GM12878 (cell line): ENCODE measurements at regions not wholly inside any gene's neighbourhood (a gene's known extent, or its start where the extent isn't known, plus 50 kb on each side); places are given as distances from the start of the nearest gene placed in this dataset.

Experiments used
- ATAC-seq: fragments of 200-7000 bp; cut with Tn5 transposase; 3 replicates; pipeline ENCODE4 v1.9.1; 2020; ENCODE audit warnings: mild to moderate bottlenecking, moderate library complexity
- BruUV-seq: library from RNA; stranded (reverse); fragments of 400-500 nt; replicated peaks from 2 replicates; lab custom pipeline; 2021; lab: Mats Ljungman, UMichigan
- CTCF ChIA-PET: fragments of 300-600 bp; sonication (Branson Sonifier 250); formaldehyde crosslinking; extraction: SDS; loops from one replicate; lab custom pipeline; 2021; ENCODE audit warnings: inconsistent platforms; lab: Yijun Ruan, JAX
- POLR2A ChIA-PET: fragments of 350-600 bp; formaldehyde crosslinking; extraction: SDS; loops from one replicate; lab custom pipeline; 2021; ENCODE audit warnings: inconsistent platforms; lab: Charles Lee
- RAD21 ChIA-PET: fragments of 300-600 bp; sonication (Branson Sonifier 250); formaldehyde crosslinking; loops from one replicate; lab custom pipeline; 2023; ENCODE audit warnings: antibody characterized with exemption; ENCODE audit not compliant: unreplicated experiment; lab: Charles Lee
- SMC1A ChIA-PET: fragments of 300-600 bp; sonication (Branson Sonifier 250); formaldehyde crosslinking; loops from one replicate; lab custom pipeline; 2023; ENCODE audit not compliant: unreplicated experiment, uncharacterized antibody; lab: Charles Lee
- DNase-seq: peaks from one replicate; pipeline ENCODE4 v3.0.0-alpha.2; 2011; ENCODE audit warnings: low read depth, low spot score
- FAIRE-seq: peaks from 3 replicates; lab custom pipeline; 2011; peaks lifted over from hg19 to GRCh38; lab: Jason Lieb, UNC
- H2AFZ ChIP-seq: 2 replicates; pipeline ENCODE4 v1.6.0; 2011; ENCODE audit warnings: low read depth, low read length, control low read depth; ENCODE audit not compliant: control insufficient read depth
- H3K27ac ChIP-seq: 2 replicates; pipeline ENCODE4 v1.5.1; 2011; ENCODE audit warnings: control low read depth; ENCODE audit not compliant: control insufficient read depth, insufficient read depth
- H3K27me3 ChIP-seq, 2 experiments: replicated peaks in 1 of 2; 2 replicates each; pipeline versions ENCODE4 v1.6.0 to v1.6.1; 2011; ENCODE audit warnings: low read length in 1 of 2; ENCODE audit not compliant: control insufficient read depth in 2 of 2, insufficient read depth in 2 of 2
- H3K36me3 ChIP-seq, 2 experiments: 2 replicates each; pipeline ENCODE4 v1.5.1; 2011; ENCODE audit warnings: low read length in 1 of 2; ENCODE audit not compliant: control insufficient read depth in 2 of 2, insufficient read depth in 2 of 2
- H3K4me1 ChIP-seq: 2 replicates; pipeline ENCODE4 v1.6.1; 2011; ENCODE audit warnings: mild to moderate bottlenecking, low read length, moderate library complexity, mixed read lengths; ENCODE audit not compliant: control insufficient read depth, insufficient read depth
- H3K4me2 ChIP-seq: 2 replicates; pipeline ENCODE4 v1.6.0; 2011; ENCODE audit warnings: control low read depth; ENCODE audit not compliant: control insufficient read depth, insufficient read depth
- H3K4me3 ChIP-seq: fragments of 200-600 bp; sonication (generic); 2 replicates; pipeline ENCODE4 v1.5.1; 2016
- H3K79me2 ChIP-seq: 2 replicates; pipeline ENCODE4 v1.6.0; 2011; ENCODE audit warnings: low read length; ENCODE audit not compliant: control insufficient read depth, insufficient read depth
- H3K9ac ChIP-seq: 2 replicates; pipeline ENCODE4 v1.8.0; 2011; ENCODE audit warnings: low read length, control low read depth, mixed read lengths; ENCODE audit not compliant: control insufficient read depth, insufficient read depth
- H3K9me3 ChIP-seq: replicated peaks from 3 replicates; pipeline ENCODE4 v1.5.1; 2011; ENCODE audit warnings: mild to moderate bottlenecking, low read length; ENCODE audit not compliant: control insufficient read depth, insufficient read depth
- H4K20me1 ChIP-seq: 2 replicates; pipeline ENCODE4 v1.6.0; 2011; ENCODE audit not compliant: control insufficient read depth, insufficient read depth
- ASH2L ChIP-seq: fragments of 300-600, 200-600 bp; sonication (generic); IDR thresholded peaks from 2 replicates; pipeline ENCODE4 v1.6.1; 2017; ENCODE audit warnings: low read depth, mild to moderate bottlenecking, borderline replicate concordance
- CBFB ChIP-seq: IDR thresholded peaks from 2 replicates; pipeline ENCODE4 v1.6.1; 2016; ENCODE audit warnings: antibody characterized with exemption, low read depth
- LARP7 ChIP-seq: fragments of 450-650 bp; IDR thresholded peaks from 2 replicates; pipeline ENCODE4 v1.6.1; 2017; ENCODE audit warnings: mild to moderate bottlenecking
- MAX ChIP-seq: IDR thresholded peaks from 2 replicates; pipeline ENCODE4 v1.6.1; 2012; ENCODE audit warnings: low read depth, low read length, improper control_type of control experiment
- MLLT1 ChIP-seq: fragments of 450-650 bp; IDR thresholded peaks from 2 replicates; pipeline ENCODE4 v1.6.1; 2016; ENCODE audit warnings: mild to moderate bottlenecking
- NKRF ChIP-seq: fragments of 450-650 bp; conservative IDR thresholded peaks from 2 replicates; pipeline ENCODE4 v1.6.1; 2017; ENCODE audit warnings: mild to moderate bottlenecking, moderate library complexity
- PAX8 ChIP-seq: fragments of 450-650 bp; IDR thresholded peaks from 2 replicates; pipeline ENCODE4 v1.6.1; 2017; ENCODE audit warnings: mild to moderate bottlenecking, moderate library complexity
- RB1 ChIP-seq: fragments of 450-650 bp; formaldehyde crosslinking; IDR thresholded peaks from 2 replicates; pipeline ENCODE4 v1.6.1; 2017; ENCODE audit warnings: mild to moderate bottlenecking, borderline replicate concordance
- SRF ChIP-seq, 2 experiments: IDR thresholded peaks; 2 replicates each; pipeline ENCODE4 v1.6.1; 2011; ENCODE audit warnings: low read depth in 2 of 2, low read length in 2 of 2, mild to moderate bottlenecking in 1 of 2, moderate library complexity in 1 of 2
- TAF1 ChIP-seq: IDR thresholded peaks from 2 replicates; pipeline ENCODE4 v1.6.1; 2011; ENCODE audit warnings: mild to moderate bottlenecking, low read depth, low read length, borderline replicate concordance
- USF2 ChIP-seq: IDR thresholded peaks from 2 replicates; pipeline ENCODE4 v1.6.1; 2011; ENCODE audit warnings: low read depth, low read length, improper control_type of control experiment, borderline replicate concordance
- ZBTB4 ChIP-seq: fragments of 450-650 bp; formaldehyde crosslinking; IDR thresholded peaks from 2 replicates; pipeline ENCODE4 v1.4.0; 2022; ENCODE audit warnings: mild to moderate bottlenecking, moderate library complexity
- WGBS: methylation state at CpG from one replicate; pipeline ENCODE4 v1.1.6; 2016; ENCODE audit warnings: low lambda C conversion rate; ENCODE audit not compliant: insufficient replicate concordance, insufficient coverage; ENCODE audit errors: missing lambda C conversion rate; 5-methylcytosine and 5-hydroxymethylcytosine counted together
- in situ Hi-C: fragments of 300-500 bp; cut with MboI; formaldehyde crosslinking; loops from 9 replicates; pipeline ENCODE4 v1.14.3; 2018; ENCODE audit warnings: mixed read lengths
- intact Hi-C: fragments of 100-400 bp; cut with micrococcal nuclease; formaldehyde crosslinking; loops from one replicate; pipeline ENCODE4 v1.14.2; 2022; ENCODE audit not compliant: unreplicated experiment

- FAIRE-seq = no peak
- Histone ChIP-seq H3K9ac (no peak overlapping the region), H4K20me1 (no peaks in the 10 kb centered on the region), H2AFZ (no peak overlapping the region), H3K4me2 (no peak overlapping the region), H3K27ac (no peak overlapping the region), H3K27me3 (no peaks in the 10 kb centered on the region), H3K4me3 (no peak overlapping the region), H3K9me3 (no peaks in the 10 kb centered on the region), H3K79me2 (no peaks in the 10 kb centered on the region), H3K4me1 (no peaks in the 10 kb centered on the region), H3K36me3 (no peaks in the 10 kb centered on the region)
- BruUV-seq = no TSS peak
- TF ChIP-seq SRF (IDR thresholded peaks at IDR 0.05; ENCODE audit: low read depth in 2 of 2, low read length in 2 of 2) = no peak
- TF ChIP-seq RB1 = no peak
- TF ChIP-seq NKRF = no peak
- TF ChIP-seq MLLT1 = no peak
- TF ChIP-seq CBFB = no peak
- TF ChIP-seq TAF1 = no peak
- TF ChIP-seq ZBTB4 = no peak
- no peak for TF ChIP-seq ASH2L
- TF ChIP-seq USF2 = no peak
- no peak for TF ChIP-seq MAX
- no peak for TF ChIP-seq LARP7
- no peak for TF ChIP-seq PAX8
- CTCF ChIA-PET = interaction anchor here (0.7 kb wide), 1 partner anchor 17 kb away, joined by 3 read pairs; no protein-coding TSS in a partner anchor
- intact Hi-C loops = no loop called here
- POLR2A ChIA-PET = no interaction called here
- 0% methylated on average over 4 of the region's 4 CpGs for WGBS
- in situ Hi-C loops = no loop called here
- ATAC-seq = no peak
- no peak for DNase-seq
- RAD21 ChIA-PET = no interaction called here
- SMC1A ChIA-PET = no interaction called here
Observed at GRCh38 chr5:31122998-31123951, 70.2 kb upstream of the CDH6 start.
